ENCODE measurements at regions not wholly inside any gene's neighbourhood (a gene's known extent, or its start where the extent isn't known, plus 50 kb on each side); places are given as distances from the start of the nearest gene placed in this dataset.

GRCh38 chr1:221794935-221795334 is 53.0 kb upstream of the DUSP10 start:
- ATAC-seq (ENCODE audit: poor library complexity) = no peak
- intact Hi-C loops (cut with DNase I) = no loop called here
- no peak for DNase-seq

- DNase-seq (no peak), ATAC-seq (ENCODE audit: poor library complexity) (no peak)
- intact Hi-C loops (cut with DNase I) = no loop called here
Observed at GRCh38 chr1:221794079-221794670, 52.3 kb upstream of the DUSP10 start.

GRCh38 chr1:221793439-221794078 is 51.7 kb upstream of the DUSP10 start:
- ATAC-seq (ENCODE audit: poor library complexity) (no peak), DNase-seq (no peak)
- intact Hi-C loops (cut with DNase I) = no loop called here

GRCh38 chr1:221791846-221792245 is 50.0 kb upstream of the DUSP10 start:
- intact Hi-C loops (cut with DNase I) = no loop called here
- no peak for DNase-seq
- no peak for ATAC-seq (ENCODE audit: poor library complexity)
